AML-193 (cell line): ENCODE measurements at regions not wholly inside any gene's neighbourhood (a gene's known extent, or its start where the extent isn't known, plus 50 kb on each side); places are given as distances from the start of the nearest gene placed in this dataset.

Experiments
- DNase-seq, 2 experiments: peaks; one replicate each; lab custom pipeline; 2025; lab: John Stamatoyannopoulos, UW

GRCh38 chr4:176507845-176508533 lies 188.2 kb downstream of the SPCS3 start:
- DNase-seq, result no peak

- no peak for DNase-seq
These were observed 189.1 kb downstream of the SPCS3 start for GRCh38 chr4:176508780-176509331.

- no peak for DNase-seq
These were observed 205.8 kb downstream of the SPCS3 start for GRCh38 chr4:176525576-176525975.

DNA sequence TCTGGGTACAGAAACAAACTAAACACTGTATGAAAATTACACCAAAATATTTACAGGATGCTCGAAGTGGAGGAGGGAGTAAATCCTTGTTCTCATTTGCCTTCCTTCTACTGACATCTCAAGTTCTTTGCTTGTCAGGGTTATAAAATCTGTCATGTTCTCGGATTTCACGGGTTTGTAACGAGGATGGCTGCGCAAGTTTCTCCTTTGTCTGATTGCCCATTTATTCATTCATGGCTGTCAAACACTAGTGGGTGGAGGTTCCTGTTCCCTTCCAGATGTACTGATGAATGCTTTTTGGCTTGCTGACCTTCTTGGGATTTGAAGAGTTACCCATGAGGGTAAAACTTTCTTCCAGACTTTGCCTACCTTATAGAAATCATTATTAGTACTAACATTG lies 206.9 kb downstream of the SPCS3 start:
- DNase-seq, result no peak

GRCh38 chr4:176529574-176529973 lies 209.8 kb downstream of the SPCS3 start:
- DNase-seq, result no peak

DNA sequence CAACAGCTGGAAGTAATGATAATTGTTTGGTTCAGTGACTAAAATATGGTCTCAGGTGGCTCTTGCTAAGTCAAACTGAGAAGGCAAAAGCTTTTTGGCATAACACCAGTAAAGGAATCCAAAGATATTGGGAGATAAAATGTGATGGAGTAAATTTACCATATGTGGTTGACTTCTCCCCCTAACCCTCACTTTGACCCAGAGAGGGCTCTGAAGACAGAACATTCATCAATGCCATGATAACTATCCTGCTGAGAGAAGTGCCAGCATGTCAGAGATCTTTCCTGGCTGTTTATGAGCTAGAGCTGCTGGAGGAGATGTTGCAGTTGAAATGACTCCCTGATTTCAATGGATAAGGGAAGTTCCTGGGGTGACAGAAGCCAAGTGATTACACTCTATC lies 213.4 kb downstream of the SPCS3 start:
- no peak for DNase-seq

DNA sequence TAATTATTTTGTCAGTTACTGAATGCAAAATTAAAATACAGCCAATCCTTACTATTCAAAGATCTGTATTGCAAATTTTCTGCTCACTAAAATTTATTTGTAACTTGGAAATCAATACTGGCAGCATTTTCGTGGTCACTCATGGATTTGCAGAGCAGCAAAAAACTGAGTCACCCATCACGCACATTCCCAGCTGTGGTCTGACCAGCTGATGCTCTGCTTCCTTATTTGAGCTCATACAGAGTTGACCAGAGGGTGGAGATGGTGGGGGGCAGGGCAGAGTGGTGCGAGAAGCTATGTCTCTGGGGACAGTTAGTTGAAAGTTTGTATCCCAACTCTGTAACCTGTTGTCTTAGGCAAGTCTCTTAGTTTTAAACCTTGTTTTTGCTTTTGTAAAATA lies 214.8 kb downstream of the SPCS3 start:
- DNase-seq, result no peak

- no peak for DNase-seq
These were observed 218.6 kb downstream of the SPCS3 start for GRCh38 chr4:176538217-176538925.

DNA sequence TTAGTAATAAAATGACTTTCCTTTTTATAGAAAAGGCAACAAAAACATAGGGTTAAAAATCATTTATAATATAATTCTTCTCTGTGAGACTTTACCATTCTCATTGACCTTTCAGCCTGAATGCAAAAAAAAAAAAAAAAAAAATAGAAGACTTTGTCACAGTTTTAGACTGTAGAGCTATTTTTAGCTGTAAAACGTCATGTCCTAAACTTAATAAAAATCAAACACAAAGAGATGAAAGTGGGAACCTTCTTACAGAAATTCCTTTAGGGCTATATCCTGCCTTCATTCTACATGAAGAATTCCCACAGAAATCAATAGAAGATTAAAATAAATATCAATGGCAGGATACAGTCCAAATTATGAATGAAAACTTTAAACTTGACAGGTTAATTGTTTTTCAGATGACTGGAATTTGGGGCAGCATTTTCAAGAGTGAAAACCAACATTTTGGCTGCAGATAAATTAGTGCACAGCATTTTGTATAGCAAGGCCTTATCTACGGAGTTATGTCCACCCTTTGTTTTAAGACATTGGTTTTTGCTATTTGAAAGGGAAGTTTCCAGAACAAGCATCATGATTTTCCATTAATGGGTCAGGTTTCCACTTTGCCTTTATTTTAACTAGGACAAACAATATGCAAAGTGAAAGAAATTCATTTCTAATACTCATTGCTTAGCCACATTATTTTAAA lies 219.5 kb downstream of the SPCS3 start:
- DNase-seq, result no peak

DNA sequence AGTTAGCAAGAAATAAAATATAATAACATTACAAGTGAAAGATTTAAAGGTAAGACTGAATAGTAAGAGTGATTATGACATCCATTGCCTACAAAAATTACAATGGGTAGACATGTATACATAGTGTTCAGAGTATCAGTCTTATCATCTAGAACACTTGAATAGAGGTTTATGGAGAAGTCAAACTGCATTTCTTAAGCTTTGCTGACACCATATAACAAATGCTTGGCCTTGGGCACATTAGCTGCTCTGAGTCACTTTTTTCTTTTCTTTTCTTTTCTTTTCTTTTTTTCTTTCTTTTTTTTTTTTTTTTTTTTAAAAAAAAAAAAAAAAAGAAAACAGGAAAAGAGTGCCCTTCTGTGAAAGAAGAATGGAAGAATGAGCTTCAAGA lies 220.0 kb downstream of the SPCS3 start:
- DNase-seq, result no peak

DNA sequence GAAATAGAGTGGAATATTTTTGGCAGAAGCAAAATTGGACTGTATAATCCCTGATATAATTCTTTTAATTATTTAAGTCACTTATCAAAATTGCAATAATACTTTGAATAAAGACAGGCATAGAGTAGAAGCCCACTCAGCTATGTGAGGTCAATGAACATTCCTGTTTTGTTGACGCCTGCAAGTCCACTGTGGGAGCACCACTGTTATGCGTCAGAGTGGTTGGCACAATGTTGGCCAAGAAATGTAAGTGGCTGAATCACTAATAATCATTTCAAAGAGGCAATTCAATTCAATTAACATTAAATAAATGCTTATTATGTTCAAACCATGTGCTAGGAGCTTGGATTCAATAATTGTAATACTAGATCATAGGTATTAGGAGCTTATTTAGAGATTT lies 221.0 kb downstream of the SPCS3 start:
- DNase-seq, result no peak

GRCh38 chr4:176545872-176546271 lies 226.1 kb downstream of the SPCS3 start:
- DNase-seq, result no peak

DNA sequence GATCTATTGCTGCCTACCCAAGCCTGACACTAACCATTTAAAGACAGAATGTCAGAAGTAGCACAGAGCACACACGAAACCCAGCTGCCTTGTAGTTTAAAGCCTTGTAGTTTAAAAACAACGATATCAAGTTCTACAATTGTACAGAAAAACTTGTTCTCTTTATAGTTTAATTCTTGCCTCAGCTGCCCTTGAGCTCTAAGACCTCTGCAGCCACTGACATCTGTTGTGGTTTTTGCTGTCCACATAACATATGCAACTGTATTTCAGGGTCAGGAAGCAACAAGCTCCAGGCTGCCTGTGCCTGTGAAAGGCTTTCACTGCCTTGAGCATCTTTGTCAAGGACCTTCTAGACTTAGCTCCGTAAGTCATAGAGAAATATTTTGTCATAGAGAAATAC lies 227.2 kb downstream of the SPCS3 start:
- DNase-seq, result no peak

GRCh38 chr4:176548571-176548970 lies 228.8 kb downstream of the SPCS3 start:
- no peak for DNase-seq

DNA sequence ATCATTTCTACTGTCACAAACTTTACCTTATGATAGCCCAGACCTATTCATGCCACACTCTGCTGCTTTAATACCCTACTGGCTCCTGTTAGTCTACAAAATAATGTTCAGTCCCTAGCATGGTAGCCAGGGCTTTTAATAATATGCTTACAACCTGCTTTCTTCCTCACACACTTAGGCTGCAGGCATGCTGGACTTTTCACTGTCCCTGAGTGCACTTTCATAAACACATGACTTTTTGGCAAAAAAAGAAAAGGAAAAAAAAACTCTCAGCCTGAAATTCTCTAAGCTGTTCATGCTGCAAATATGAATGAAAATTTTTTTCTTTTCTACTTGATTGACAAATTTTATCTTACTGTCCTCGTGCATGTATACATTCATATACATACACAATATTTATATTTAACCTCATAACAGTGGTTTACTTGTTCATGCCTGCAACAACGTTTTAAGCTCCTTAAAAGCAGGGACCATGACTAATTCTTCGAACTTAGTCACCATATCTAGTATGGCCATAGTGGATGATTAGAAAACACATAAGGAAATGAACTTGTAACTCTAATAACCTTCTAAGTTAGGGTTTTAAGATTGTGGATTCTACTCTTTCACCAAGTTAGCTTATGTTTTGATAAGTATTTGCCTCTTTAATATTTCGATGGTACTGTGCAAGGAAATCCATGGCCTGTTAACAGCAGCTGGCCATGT lies 229.5 kb downstream of the SPCS3 start:
- no peak for DNase-seq

DNA sequence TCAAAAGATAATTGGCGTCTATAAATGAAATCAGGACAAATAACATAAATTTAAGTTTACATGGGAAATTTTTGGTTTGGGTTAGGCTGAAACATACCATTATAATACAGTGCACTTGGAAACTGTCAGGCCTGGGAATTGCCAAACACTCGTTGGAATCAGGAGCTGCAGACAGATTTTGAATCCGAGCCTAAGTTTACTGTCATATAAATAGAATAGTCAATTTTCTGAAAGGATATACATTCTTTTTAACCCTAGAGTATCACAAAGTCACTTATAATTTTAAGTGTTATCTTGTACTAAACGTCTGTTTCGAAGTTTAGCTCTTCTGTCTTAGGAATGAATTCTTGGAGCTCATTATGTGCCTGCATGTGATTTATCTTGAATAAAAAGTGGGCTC lies 234.1 kb downstream of the VEGFC start:
- DNase-seq, result no peak

- DNase-seq, result no peak
These were observed 231.4 kb downstream of the VEGFC start for GRCh38 chr4:176561368-176561767.

- no peak for DNase-seq
These were observed 229.1 kb downstream of the VEGFC start for GRCh38 chr4:176563591-176563990.

DNA sequence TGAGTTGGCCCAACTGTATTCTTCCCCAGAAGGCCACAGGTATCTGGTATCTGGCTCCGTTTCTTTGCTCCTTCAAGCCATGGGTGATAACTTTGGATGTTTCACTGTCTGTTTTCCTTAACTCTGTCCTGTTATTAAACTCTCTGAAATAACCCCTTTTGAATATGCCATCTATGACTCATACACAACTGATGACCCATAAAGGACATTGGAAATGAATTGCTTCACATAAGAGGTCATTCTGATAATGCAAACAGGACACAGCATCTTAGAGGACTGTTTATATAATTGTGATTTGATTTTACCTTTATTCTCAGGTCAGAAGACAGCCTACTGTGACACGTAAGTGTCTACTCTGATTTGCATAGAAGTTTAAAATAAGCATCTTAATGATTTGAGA lies 227.7 kb downstream of the VEGFC start:
- DNase-seq, result no peak

DNA sequence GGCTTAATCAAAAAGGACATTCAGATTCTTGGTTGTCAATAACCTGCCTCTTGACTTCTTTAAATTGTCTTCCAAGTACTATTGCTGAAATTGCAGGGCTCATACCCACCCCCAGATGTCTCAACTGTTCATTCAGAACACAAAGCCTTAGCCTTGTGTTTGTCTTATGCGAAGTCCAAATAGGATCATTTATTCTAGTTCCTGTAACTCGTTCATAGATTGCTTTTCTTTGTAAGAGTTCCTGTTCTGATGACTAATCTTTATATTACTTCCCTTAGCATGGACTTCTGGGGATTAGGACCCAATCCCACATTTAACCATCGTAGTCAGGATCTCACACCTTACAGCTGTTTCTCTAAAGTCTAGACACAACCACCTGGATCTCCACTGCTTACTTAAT lies 226.0 kb downstream of the VEGFC start:
- no peak for DNase-seq

DNA sequence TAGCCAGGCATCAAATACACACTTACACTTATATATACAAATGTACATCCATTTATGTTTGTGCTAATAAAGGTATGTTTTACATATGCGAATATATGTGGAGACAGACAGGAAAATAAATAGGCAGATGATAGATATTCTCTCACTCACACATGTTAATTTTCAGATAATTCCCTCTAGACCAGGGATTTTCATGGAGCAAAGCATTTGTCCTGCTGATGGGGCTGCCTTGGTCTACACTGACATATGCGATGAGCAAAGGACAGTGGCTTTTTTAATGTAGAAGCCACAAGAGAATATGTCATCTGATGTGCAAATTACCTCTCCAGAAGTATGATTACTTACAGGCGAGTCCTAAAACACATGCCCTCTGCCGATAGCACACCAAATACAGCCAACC lies 224.5 kb downstream of the VEGFC start:
- no peak for DNase-seq

DNA sequence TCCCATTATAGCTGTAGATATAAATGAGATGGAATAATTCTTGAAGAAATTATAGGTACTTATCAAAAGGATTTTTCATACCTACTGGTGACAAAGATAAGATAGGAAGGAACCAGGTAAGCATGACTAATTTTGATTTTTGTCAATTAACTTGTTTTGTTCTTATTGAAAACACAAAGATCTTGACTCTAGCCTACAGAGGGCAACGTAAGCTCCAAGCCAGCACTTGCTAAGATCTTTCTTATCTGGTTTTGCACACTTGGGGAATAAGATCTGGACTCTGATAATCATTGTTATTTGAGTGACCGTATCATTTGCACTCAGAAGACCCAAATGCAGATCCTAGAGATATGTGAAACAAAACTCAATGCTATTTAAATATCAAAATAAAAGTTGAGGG lies 223.4 kb downstream of the VEGFC start:
- DNase-seq, result no peak
